GM12878 (cell line): ENCODE measurements at regions not wholly inside any gene's neighbourhood (a gene's known extent, or its start where the extent isn't known, plus 50 kb on each side); places are given as distances from the start of the nearest gene placed in this dataset.

Experiments
- ATAC-seq: fragments of 200-7000 bp; cut with Tn5 transposase; 3 replicates; pipeline ENCODE4 v1.9.1; 2020; ENCODE audit warnings: mild to moderate bottlenecking, moderate library complexity
- BruUV-seq: library from RNA; stranded (reverse); fragments of 400-500 nt; replicated peaks from 2 replicates; lab custom pipeline; 2021; lab: Mats Ljungman, UMichigan
- CTCF ChIA-PET: fragments of 300-600 bp; sonication (Branson Sonifier 250); formaldehyde crosslinking; extraction: SDS; loops from one replicate; lab custom pipeline; 2021; ENCODE audit warnings: inconsistent platforms; lab: Yijun Ruan, JAX
- POLR2A ChIA-PET: fragments of 350-600 bp; formaldehyde crosslinking; extraction: SDS; loops from one replicate; lab custom pipeline; 2021; ENCODE audit warnings: inconsistent platforms; lab: Charles Lee
- RAD21 ChIA-PET: fragments of 300-600 bp; sonication (Branson Sonifier 250); formaldehyde crosslinking; loops from one replicate; lab custom pipeline; 2023; ENCODE audit warnings: antibody characterized with exemption; ENCODE audit not compliant: unreplicated experiment; lab: Charles Lee
- SMC1A ChIA-PET: fragments of 300-600 bp; sonication (Branson Sonifier 250); formaldehyde crosslinking; loops from one replicate; lab custom pipeline; 2023; ENCODE audit not compliant: unreplicated experiment, uncharacterized antibody; lab: Charles Lee
- DNase-seq: peaks from one replicate; pipeline ENCODE4 v3.0.0-alpha.2; 2011; ENCODE audit warnings: low read depth, low spot score
- FAIRE-seq: peaks from 3 replicates; lab custom pipeline; 2011; peaks lifted over from hg19 to GRCh38; lab: Jason Lieb, UNC
- H2AFZ ChIP-seq: 2 replicates; pipeline ENCODE4 v1.6.0; 2011; ENCODE audit warnings: low read depth, low read length, control low read depth; ENCODE audit not compliant: control insufficient read depth
- H3K27ac ChIP-seq: 2 replicates; pipeline ENCODE4 v1.5.1; 2011; ENCODE audit warnings: control low read depth; ENCODE audit not compliant: control insufficient read depth, insufficient read depth
- H3K27me3 ChIP-seq, 2 experiments: replicated peaks in 1 of 2; 2 replicates each; pipeline versions ENCODE4 v1.6.0 to v1.6.1; 2011; ENCODE audit warnings: low read length in 1 of 2; ENCODE audit not compliant: control insufficient read depth in 2 of 2, insufficient read depth in 2 of 2
- H3K36me3 ChIP-seq, 2 experiments: 2 replicates each; pipeline ENCODE4 v1.5.1; 2011; ENCODE audit warnings: low read length in 1 of 2; ENCODE audit not compliant: control insufficient read depth in 2 of 2, insufficient read depth in 2 of 2
- H3K4me1 ChIP-seq: 2 replicates; pipeline ENCODE4 v1.6.1; 2011; ENCODE audit warnings: mild to moderate bottlenecking, low read length, moderate library complexity, mixed read lengths; ENCODE audit not compliant: control insufficient read depth, insufficient read depth
- H3K4me2 ChIP-seq: 2 replicates; pipeline ENCODE4 v1.6.0; 2011; ENCODE audit warnings: control low read depth; ENCODE audit not compliant: control insufficient read depth, insufficient read depth
- H3K4me3 ChIP-seq: fragments of 200-600 bp; sonication (generic); 2 replicates; pipeline ENCODE4 v1.5.1; 2016
- H3K79me2 ChIP-seq: 2 replicates; pipeline ENCODE4 v1.6.0; 2011; ENCODE audit warnings: low read length; ENCODE audit not compliant: control insufficient read depth, insufficient read depth
- H3K9ac ChIP-seq: 2 replicates; pipeline ENCODE4 v1.8.0; 2011; ENCODE audit warnings: low read length, control low read depth, mixed read lengths; ENCODE audit not compliant: control insufficient read depth, insufficient read depth
- H3K9me3 ChIP-seq: replicated peaks from 3 replicates; pipeline ENCODE4 v1.5.1; 2011; ENCODE audit warnings: mild to moderate bottlenecking, low read length; ENCODE audit not compliant: control insufficient read depth, insufficient read depth
- H4K20me1 ChIP-seq: 2 replicates; pipeline ENCODE4 v1.6.0; 2011; ENCODE audit not compliant: control insufficient read depth, insufficient read depth
- CBX3 ChIP-seq: fragments of 200-600 bp; sonication (generic); IDR thresholded peaks from 2 replicates; pipeline ENCODE4 v1.6.1; 2016; ENCODE audit warnings: low read depth, borderline replicate concordance
- CEBPZ ChIP-seq: fragments of 150-350 bp; IDR thresholded peaks from 2 replicates; pipeline ENCODE4 v1.6.1; 2016; ENCODE audit warnings: low read depth, low read length
- RAD51 ChIP-seq: fragments of 450-650 bp; IDR thresholded peaks from 2 replicates; pipeline ENCODE4 v1.6.1; 2016; ENCODE audit warnings: moderate library complexity, mild to moderate bottlenecking, inconsistent platforms
- RFX5 ChIP-seq: IDR thresholded peaks from 2 replicates; pipeline ENCODE4 v1.6.1; 2011; ENCODE audit warnings: low read depth, low read length, improper control_type of control experiment
- TAF1 ChIP-seq: IDR thresholded peaks from 2 replicates; pipeline ENCODE4 v1.6.1; 2011; ENCODE audit warnings: mild to moderate bottlenecking, low read depth, low read length, borderline replicate concordance
- TARDBP ChIP-seq: IDR thresholded peaks from 2 replicates; pipeline ENCODE4 v1.6.1; 2016; ENCODE audit warnings: borderline replicate concordance
- TBL1XR1 ChIP-seq: IDR thresholded peaks from 2 replicates; pipeline ENCODE4 v1.6.1; 2012; ENCODE audit warnings: low read depth, low read length, improper control_type of control experiment
- ZNF217 ChIP-seq: fragments of 450-650 bp; IDR thresholded peaks from 2 replicates; pipeline ENCODE4 v1.6.1; 2017; ENCODE audit warnings: antibody characterized with exemption, mild to moderate bottlenecking
- ZNF384 ChIP-seq: IDR thresholded peaks from 2 replicates; pipeline ENCODE4 v1.6.1; 2012; ENCODE audit warnings: low read depth, mild to moderate bottlenecking, low read length, improper control_type of control experiment, borderline replicate concordance
- WGBS: methylation state at CpG from one replicate; pipeline ENCODE4 v1.1.6; 2016; ENCODE audit warnings: low lambda C conversion rate; ENCODE audit not compliant: insufficient replicate concordance, insufficient coverage; ENCODE audit errors: missing lambda C conversion rate; 5-methylcytosine and 5-hydroxymethylcytosine counted together
- in situ Hi-C: fragments of 300-500 bp; cut with MboI; formaldehyde crosslinking; loops from 9 replicates; pipeline ENCODE4 v1.14.3; 2018; ENCODE audit warnings: mixed read lengths
- intact Hi-C: fragments of 100-400 bp; cut with micrococcal nuclease; formaldehyde crosslinking; loops from one replicate; pipeline ENCODE4 v1.14.2; 2022; ENCODE audit not compliant: unreplicated experiment
- TF ChIP-seq, protein P1 (sequence below): fragments of 450-650 bp; IDR thresholded peaks from 2 replicates; pipeline ENCODE4 v1.6.1; 2018; ENCODE audit warnings: mild to moderate bottlenecking, low read depth, moderate library complexity; ENCODE audit not compliant: partially characterized antibody

GRCh38 chr7:106766551-106766950 lies 98.5 kb upstream of the PIK3CG start:
- H3K9me3 ChIP-seq, result no peaks in the 10 kb centered on the region
- FAIRE-seq (no peak), DNase-seq (no peak), ATAC-seq (no peak)
- intact Hi-C loops, result no loop called here
- no peak overlapping the region for H3K4me2 ChIP-seq
- H4K20me1 ChIP-seq, result no peaks in the 10 kb centered on the region
- 100% methylated on average over 1 of the region's 2 CpGs for WGBS
- H3K27ac ChIP-seq, result no peak overlapping the region
- SMC1A ChIA-PET, result interaction anchor here (0.9 to 1.1 kb wide), 2 partner anchors 50 to 304 kb away, joined by 3 read pairs; no protein-coding TSS in a partner anchor
- in situ Hi-C loops, result no loop called here
- H3K4me1 ChIP-seq, result peaks cover 12% of the 10 kb centered on the region
- H2AFZ ChIP-seq, result no peak overlapping the region
- H3K36me3 ChIP-seq, result no peaks in the 10 kb centered on the region
- H3K4me3 ChIP-seq, result no peak overlapping the region
- H3K9ac ChIP-seq, result no peak overlapping the region
- TF ChIP-seq RFX5 (no peak), TAF1 (no peak), TBL1XR1 (no peak), RAD51 (no peak), CBX3 (no peak)
- POLR2A ChIA-PET, result no interaction called here
- CTCF ChIA-PET, result no interaction called here
- no peaks in the 10 kb centered on the region for H3K27me3 ChIP-seq
- no peaks in the 10 kb centered on the region for H3K79me2 ChIP-seq
- BruUV-seq, result no TSS peak
- RAD21 ChIA-PET, result interaction anchor here (1.4 to 2.5 kb wide), 3 partner anchors 30 to 109 kb away, joined by 3 to 7 read pairs (median 3); no protein-coding TSS in a partner anchor

- H3K9ac ChIP-seq, result no peak overlapping the region
- H3K79me2 ChIP-seq, result no peaks in the 10 kb centered on the region
- H3K4me2 ChIP-seq, result no peak overlapping the region
- no peak overlapping the region for H3K4me3 ChIP-seq
- RAD21 ChIA-PET, result interaction anchor here (1.4 to 2.5 kb wide), 2 partner anchors 31 to 110 kb away, joined by 3 to 7 read pairs; no protein-coding TSS in a partner anchor
- intact Hi-C loops, result no loop called here
- CTCF ChIA-PET, result interaction anchor here (1.5 kb wide), 1 partner anchor 31 kb away, joined by 6 read pairs; no protein-coding TSS in a partner anchor
- DNase-seq (no peak), FAIRE-seq (no peak), ATAC-seq (no peak)
- no TSS peak for BruUV-seq
- WGBS, result 92% methylated on average over 3 of the region's 3 CpGs
- no peaks in the 10 kb centered on the region for H4K20me1 ChIP-seq
- POLR2A ChIA-PET, result no interaction called here
- H3K4me1 ChIP-seq, result peaks cover 12% of the 10 kb centered on the region
- H3K36me3 ChIP-seq, result no peaks in the 10 kb centered on the region
- peak overlapping the region; percentile 75 for H2AFZ ChIP-seq
- SMC1A ChIA-PET, result interaction anchor here (0.9 kb wide), 1 partner anchor 305 kb away, joined by 3 read pairs; no protein-coding TSS in a partner anchor
- no peak overlapping the region for H3K27ac ChIP-seq
- H3K9me3 ChIP-seq, result no peaks in the 10 kb centered on the region
- in situ Hi-C loops, result no loop called here
- no peaks in the 10 kb centered on the region for H3K27me3 ChIP-seq
- no peak for TF ChIP-seq TARDBP
- TF ChIP-seq CEBPZ, result no peak
- TF ChIP-seq, protein P1, sequence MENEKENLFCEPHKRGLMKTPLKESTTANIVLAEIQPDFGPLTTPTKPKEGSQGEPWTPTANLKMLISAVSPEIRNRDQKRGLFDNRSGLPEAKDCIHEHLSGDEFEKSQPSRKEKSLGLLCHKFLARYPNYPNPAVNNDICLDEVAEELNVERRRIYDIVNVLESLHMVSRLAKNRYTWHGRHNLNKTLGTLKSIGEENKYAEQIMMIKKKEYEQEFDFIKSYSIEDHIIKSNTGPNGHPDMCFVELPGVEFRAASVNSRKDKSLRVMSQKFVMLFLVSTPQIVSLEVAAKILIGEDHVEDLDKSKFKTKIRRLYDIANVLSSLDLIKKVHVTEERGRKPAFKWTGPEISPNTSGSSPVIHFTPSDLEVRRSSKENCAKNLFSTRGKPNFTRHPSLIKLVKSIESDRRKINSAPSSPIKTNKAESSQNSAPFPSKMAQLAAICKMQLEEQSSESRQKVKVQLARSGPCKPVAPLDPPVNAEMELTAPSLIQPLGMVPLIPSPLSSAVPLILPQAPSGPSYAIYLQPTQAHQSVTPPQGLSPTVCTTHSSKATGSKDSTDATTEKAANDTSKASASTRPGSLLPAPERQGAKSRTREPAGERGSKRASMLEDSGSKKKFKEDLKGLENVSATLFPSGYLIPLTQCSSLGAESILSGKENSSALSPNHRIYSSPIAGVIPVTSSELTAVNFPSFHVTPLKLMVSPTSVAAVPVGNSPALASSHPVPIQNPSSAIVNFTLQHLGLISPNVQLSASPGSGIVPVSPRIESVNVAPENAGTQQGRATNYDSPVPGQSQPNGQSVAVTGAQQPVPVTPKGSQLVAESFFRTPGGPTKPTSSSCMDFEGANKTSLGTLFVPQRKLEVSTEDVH, result no peak
- TF ChIP-seq ZNF384, result no peak
- no peak for TF ChIP-seq ZNF217
These were observed 98.0 kb upstream of the PIK3CG start for GRCh38 chr7:106767078-106767477.
